Erythroblast (primary cell): ENCODE measurements at regions not wholly inside any gene's neighbourhood (a gene's known extent, or its start where the extent isn't known, plus 50 kb on each side); places are given as distances from the start of the nearest gene placed in this dataset.

Source experiments
- GATA1 ChIP-seq: IDR thresholded peaks from 2 replicates; pipeline ENCODE4 v1.6.1; 2011; ENCODE audit warnings: low read depth, mild to moderate bottlenecking, control low read depth, low read length, moderate library complexity
- POLR2A ChIP-seq: IDR thresholded peaks from 2 replicates; pipeline ENCODE4 v1.6.1; 2011; ENCODE audit warnings: mild to moderate bottlenecking, low read length

DNA sequence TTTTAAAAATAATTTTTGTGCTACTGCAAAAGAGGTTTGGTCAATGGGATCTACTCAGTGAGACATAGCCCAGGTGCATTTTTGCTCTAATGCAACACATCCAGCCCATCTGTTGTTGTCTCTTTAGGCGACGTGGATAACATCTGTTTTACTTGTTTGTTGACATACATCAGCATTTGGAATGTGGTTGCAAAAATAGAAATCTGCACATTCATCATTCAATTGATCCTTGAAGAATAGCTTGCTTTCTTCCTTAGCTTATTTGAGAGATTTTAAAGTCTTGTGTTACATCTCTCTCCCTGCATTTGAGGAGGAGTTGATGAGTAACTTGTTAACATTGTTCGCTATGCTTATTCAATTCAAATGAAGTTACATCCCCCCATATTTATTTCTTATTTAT, 1202.3 kb downstream of the NSUN3 start:
- no peak for TF ChIP-seq POLR2A
- no peak for TF ChIP-seq GATA1
